Cardiac fibroblast (primary cell): ENCODE measurements at regions not wholly inside any gene's neighbourhood (a gene's known extent, or its start where the extent isn't known, plus 50 kb on each side); places are given as distances from the start of the nearest gene placed in this dataset.
"Not testable (repeated sequence)": the region's sequence is repeated elsewhere in the genome, so short reads cannot be mapped to it uniquely, and the experiment has no call there.

Source experiments
- DNase-seq, 2 donors: peaks; one replicate each; pipeline versions ENCODE4 v3.0.0 to v3.0.0-alpha.2; 2010; ENCODE audit warnings: low read depth in 2 of 2
- H3K4me3 ChIP-seq, 2 donors: replicated peaks in 1 of 2; 1 replicate in 1 of 2; 2 replicates in 1 of 2; pipeline ENCODE4 v1.5.1; 2011; ENCODE audit warnings: low read depth in 2 of 2, low read length in 2 of 2, mild to moderate bottlenecking in 2 of 2, moderate library complexity in 1 of 2

DNA sequence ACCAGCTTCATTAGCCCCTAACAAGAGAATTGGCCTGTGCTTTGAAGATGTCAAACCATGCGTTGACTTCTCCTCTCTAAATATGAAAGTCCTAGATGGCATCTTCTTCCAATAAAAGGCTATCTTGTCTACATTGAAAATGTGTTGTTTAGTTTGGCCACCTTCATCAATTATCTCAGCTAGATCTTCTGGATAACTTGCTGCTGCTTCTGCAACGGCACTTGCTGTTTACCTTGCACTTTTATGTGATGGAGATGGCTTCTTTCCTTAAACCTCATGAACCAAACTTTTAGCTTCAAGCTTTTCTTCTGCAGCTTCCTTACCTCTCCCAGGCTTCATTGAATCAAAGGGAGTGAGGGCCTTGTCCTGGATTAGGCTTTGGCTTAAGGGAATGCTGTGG, 58.6 kb upstream of the CSNK1E start:
- DNase-seq, H3K4me3 ChIP-seq: not testable (repeated sequence)

DNA sequence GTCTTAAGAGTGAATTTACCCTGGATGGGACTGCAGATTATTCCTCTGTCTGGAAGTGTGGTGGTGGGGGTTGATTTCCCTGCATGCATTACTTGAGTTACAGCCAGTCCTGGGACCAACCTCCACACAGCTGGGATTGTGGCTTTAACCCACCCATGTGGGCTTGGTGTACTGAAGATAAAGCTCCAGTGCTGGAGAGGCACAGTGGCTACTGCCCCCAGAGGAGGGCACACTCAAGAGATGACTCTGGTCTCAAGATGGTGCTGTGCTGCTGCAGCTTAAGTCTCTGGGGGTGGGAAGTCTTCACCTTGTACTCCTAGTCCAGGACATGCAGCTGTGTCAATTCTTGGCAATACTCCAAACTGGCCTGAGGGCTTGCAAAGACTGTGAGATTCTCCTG, 57.8 kb upstream of the CSNK1E start:
- not testable (repeated sequence) for H3K4me3 ChIP-seq, DNase-seq

GRCh38 chr22:38374433-38374831, 57.2 kb upstream of the CSNK1E start:
- H3K4me3 ChIP-seq, DNase-seq: not testable (repeated sequence)

GRCh38 chr22:38373783-38374432, 56.7 kb upstream of the CSNK1E start:
- peak in 1 of 2 donors; percentile 32 for DNase-seq

GRCh38 chr22:38372665-38373064, 55.4 kb upstream of the CSNK1E start:
- DNase-seq, H3K4me3 ChIP-seq: not testable (repeated sequence)

More at GRCh38 chr22:38373783-38374432, 56.7 kb upstream of the CSNK1E start:
- not testable (repeated sequence) for H3K4me3 ChIP-seq

DNA sequence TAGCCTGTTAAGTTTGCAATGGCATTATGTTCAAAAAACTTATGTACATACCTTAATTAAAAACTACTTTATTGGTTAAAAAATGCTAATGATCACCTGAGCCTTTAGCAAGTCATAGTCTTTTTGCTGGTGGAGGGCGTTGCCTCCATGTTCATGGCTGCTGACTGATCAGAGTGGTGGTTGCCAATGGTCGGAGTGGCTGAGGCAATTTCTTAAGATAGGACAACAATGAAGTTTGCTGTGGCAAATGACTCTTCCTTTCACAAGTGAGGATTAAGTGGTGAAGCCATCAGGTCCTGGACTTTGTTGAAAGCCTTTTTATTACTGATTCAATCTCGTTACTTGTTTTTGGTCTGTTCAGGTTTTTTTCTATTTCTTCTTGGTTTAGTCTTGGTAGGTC, 53.3 kb upstream of the CSNK1E start:
- not testable (repeated sequence) for DNase-seq, H3K4me3 ChIP-seq

DNA sequence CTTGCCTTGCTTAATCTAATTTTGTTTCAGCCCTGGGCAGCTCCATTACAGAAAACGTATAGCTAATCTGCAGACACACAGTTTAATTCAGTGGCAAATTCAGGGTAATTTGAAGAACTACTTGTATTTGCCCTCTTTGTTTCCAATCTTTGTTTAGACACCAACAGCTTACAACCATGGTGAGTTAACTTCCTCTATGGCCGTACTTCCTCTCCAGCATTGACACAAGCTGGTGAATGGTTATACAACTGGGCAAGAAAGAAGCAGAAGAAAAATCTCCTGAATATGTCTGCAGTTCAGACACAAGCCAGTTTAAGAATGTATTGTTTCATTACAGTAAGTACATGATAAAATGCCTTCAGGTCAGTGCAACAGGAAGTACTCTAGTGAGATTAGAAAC, 51.9 kb upstream of the CSNK1E start:
- not testable (repeated sequence) for H3K4me3 ChIP-seq, DNase-seq
